Coronary artery (tissue), 2 donors: ENCODE measurements at regions not wholly inside any gene's neighbourhood (a gene's known extent, or its start where the extent isn't known, plus 50 kb on each side); places are given as distances from the start of the nearest gene placed in this dataset.

Experiments
- DNase-seq: peaks from one replicate; pipeline ENCODE4 v3.0.0-alpha.2; 2017; ENCODE audit warnings: low spot score
- H3K27ac ChIP-seq, 2 donors: fragments of 200-600 bp; sonication (generic); one replicate each; pipeline ENCODE4 v1.5.1; 2016 to 2019
- H3K4me3 ChIP-seq: fragments of 200-600 bp; sonication (generic); 2 replicates; pipeline ENCODE4 v1.5.1; 2016; ENCODE audit warnings: mild to moderate bottlenecking, moderate library complexity
- TF ChIP-seq, protein P1 (sequence below): fragments of 200-600 bp; sonication (generic); IDR thresholded peaks from one replicate; pipeline ENCODE4 v1.5.1; 2019; ENCODE audit warnings: antibody characterized with exemption

DNA sequence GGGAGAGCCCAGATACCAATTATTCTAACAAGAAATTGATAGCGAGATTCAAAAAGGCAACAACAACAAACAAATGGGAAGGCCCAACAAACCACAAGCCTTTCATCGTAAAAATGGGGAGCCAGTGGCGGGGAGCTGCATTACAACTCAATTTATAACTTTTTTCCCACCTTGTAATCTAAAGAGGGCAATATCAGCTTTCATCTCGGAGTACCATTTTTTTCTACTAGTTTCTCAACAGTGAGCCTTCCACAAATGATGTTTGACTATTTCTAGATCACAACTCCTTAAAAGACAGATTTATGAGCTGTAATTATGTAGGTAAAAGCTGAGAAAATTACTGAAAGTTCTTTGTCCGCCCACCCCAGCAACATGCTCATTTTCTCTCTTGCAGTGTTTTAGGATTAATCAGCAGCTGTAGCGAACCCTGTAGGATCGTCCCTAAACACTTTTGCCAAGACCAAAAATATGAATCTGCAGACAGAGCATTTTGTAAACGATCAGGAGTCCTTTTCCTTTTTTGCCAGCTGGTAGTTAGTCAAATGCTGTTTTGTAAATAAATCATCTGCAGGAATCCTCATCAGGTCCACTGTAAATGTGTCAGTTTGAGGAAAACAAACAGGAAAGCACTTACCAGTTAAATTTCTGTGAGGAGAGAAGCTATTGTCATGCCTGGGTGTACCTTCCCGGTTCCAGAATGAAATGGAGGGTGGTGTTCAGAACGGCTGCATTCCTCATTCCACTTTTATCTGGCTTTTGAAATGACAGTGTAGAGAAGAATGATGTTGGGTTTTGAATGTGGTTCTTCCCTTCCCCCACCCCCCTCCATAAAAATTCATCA, 53.2 kb downstream of the EEF1B2 start:
- DNase-seq, result no peak
- peak overlapping the region; percentile 32 for H3K4me3 ChIP-seq
- TF ChIP-seq, protein P1, sequence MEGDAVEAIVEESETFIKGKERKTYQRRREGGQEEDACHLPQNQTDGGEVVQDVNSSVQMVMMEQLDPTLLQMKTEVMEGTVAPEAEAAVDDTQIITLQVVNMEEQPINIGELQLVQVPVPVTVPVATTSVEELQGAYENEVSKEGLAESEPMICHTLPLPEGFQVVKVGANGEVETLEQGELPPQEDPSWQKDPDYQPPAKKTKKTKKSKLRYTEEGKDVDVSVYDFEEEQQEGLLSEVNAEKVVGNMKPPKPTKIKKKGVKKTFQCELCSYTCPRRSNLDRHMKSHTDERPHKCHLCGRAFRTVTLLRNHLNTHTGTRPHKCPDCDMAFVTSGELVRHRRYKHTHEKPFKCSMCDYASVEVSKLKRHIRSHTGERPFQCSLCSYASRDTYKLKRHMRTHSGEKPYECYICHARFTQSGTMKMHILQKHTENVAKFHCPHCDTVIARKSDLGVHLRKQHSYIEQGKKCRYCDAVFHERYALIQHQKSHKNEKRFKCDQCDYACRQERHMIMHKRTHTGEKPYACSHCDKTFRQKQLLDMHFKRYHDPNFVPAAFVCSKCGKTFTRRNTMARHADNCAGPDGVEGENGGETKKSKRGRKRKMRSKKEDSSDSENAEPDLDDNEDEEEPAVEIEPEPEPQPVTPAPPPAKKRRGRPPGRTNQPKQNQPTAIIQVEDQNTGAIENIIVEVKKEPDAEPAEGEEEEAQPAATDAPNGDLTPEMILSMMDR, result no peak
- no peak overlapping the region for H3K27ac ChIP-seq

DNA sequence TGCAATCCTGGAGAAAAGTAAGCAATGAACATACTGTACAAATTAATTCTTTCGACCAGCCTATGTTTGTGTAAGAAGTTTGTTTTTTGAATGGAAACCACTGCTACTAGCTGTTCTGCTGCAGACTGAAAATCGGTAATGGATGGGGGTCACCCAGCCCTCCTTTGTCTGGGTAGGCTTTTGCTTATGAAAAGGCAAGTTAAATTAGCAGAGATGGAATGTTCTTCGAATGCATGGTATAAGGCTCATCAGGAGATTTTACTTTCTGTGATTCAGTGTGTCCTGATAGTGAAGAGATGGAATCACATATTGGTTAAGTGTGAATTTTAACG, 53.8 kb downstream of the EEF1B2 start:
- TF ChIP-seq, protein P1, result no peak
- no peak for DNase-seq
- no peak overlapping the region for H3K27ac ChIP-seq
- H3K4me3 ChIP-seq, result no peak overlapping the region

DNA sequence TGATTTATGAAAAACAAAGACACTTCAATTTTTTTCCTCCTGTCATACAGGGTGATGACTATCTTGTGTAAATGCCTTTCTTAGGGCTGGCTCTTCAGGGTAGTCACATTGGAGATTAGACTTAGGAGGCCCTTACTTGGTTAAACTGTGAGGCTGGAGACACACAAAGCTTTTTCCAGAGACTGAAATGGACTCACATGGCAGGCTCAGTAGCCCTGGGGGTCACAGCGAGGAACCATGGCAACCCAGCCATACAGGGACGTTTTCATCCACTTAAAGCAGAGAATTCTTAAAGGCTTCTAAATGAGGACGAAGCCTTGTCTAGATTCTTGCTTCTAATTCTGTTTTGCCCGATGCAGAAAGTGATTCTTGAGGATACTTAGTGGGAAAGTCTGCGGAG, 57.3 kb upstream of the ZDBF2 start:
- no peak overlapping the region for H3K4me3 ChIP-seq
- DNase-seq, result no peak
- TF ChIP-seq, protein P1, result no peak
- H3K27ac ChIP-seq, result no peak overlapping the region

DNA sequence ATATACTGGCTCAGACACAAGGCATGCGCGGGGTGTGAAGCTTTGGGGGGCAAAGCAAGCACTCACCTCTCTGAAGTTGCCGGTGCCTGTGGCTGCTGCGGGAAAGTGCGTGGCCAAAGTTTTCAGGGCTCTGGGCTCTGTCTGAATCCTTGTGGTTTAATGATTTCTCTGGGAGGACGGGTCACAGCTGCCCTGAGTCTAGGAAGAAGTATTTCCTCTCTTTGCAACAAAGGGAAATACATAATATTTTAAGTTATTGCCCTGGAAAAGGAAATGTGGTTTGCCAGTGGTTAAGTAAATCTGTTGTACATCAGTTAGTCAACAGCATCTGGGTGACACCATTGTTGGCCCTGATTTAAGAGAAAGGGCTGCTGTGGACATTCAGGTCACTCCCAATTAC, 56.7 kb upstream of the ZDBF2 start:
- Histone ChIP-seq H3K27ac (no peak overlapping the region), H3K4me3 (no peak overlapping the region)
- TF ChIP-seq, protein P1, result no peak
- no peak for DNase-seq

DNA sequence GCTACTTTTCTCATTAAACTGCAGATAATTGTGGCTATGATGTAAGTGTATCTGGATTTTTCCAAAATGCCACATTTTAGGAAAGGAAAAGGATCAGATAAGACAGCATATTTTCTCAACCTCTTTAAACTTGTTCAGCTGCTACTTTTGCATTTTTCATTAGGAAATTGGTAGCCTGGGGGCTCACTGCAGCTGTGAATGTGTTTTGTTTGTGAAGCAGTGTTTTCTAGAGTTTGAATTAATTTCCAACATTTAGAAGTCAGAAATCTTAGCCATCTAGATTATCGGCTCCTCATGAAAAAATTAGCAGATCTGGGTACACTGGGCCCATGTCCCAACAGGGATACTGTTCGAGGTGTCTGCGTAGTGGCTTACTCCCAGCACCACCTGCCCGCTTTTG, 56.3 kb upstream of the ZDBF2 start:
- TF ChIP-seq, protein P1, result no peak
- H3K27ac ChIP-seq, result no peak overlapping the region
- DNase-seq, result no peak
- H3K4me3 ChIP-seq, result no peak overlapping the region

DNA sequence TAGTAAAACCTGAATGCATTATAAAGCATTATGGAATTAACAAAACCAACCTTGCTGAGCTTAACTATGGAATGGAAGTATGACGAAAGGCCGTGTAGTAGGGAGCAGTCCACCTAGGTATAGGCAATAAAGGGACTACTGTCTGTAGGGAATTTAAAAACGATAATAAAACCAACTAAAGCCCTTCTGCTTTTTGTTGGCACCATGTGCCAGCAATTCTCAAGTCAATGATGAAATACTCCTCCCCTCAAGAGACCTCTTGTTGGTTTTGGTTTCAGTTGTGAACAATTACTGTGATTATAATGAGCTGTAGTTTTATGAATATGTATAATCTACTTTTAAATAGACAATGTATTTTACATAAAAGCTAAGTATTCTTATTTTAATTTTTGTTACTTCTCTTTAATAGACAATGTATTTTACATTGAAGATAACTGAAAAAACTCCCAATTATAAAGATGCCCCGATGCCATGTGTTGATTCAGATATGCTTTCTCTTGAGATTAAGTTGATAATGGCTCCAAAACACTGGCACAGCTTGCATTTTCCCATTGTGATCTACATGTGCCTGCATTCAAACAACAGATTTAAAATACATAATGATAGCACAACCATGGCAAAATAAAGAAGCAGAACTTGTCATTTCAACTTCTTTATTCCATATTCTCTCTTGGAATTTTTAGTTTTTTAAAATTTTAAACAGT, 55.5 kb upstream of the ZDBF2 start:
- TF ChIP-seq, protein P1, result no peak
- Histone ChIP-seq H3K27ac (no peak overlapping the region), H3K4me3 (no peak overlapping the region)
- DNase-seq, result no peak

DNA sequence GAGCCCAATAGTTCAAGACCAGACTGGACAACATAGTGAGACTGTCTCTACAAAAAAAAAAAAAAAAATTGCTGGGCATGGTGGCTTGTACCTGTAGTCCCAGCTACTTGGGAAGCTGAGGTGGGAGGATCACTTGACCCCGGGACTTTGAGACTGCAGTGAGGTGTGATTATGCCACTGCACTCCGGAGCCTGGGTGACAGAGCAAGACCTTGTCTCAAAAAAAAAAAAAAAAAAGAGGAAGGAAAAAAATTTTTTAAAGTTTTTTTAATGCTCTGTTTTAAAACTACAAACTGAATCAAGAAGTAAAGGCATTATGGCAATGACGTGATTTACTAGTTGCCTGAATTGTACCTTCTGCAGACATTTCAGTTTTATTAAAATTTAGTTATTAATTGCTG, 54.5 kb upstream of the ZDBF2 start:
- no peak for DNase-seq
- no peak overlapping the region for H3K4me3 ChIP-seq
- TF ChIP-seq, protein P1, result no peak
- no peak overlapping the region for H3K27ac ChIP-seq
